Coronary artery (tissue), 2 donors: ENCODE measurements at regions not wholly inside any gene's neighbourhood (a gene's known extent, or its start where the extent isn't known, plus 50 kb on each side); places are given as distances from the start of the nearest gene placed in this dataset.
"Not testable (repeated sequence)": the region's sequence is repeated elsewhere in the genome, so short reads cannot be mapped to it uniquely, and the experiment has no call there.

Experiments used
- DNase-seq: peaks from one replicate; pipeline ENCODE4 v3.0.0-alpha.2; 2017; ENCODE audit warnings: low spot score
- H3K27ac ChIP-seq, 2 donors: fragments of 200-600 bp; sonication (generic); one replicate each; pipeline ENCODE4 v1.5.1; 2016 to 2019
- H3K4me3 ChIP-seq: fragments of 200-600 bp; sonication (generic); 2 replicates; pipeline ENCODE4 v1.5.1; 2016; ENCODE audit warnings: mild to moderate bottlenecking, moderate library complexity
- CTCF ChIP-seq: fragments of 200-600 bp; sonication (generic); IDR thresholded peaks from one replicate; pipeline ENCODE4 v1.5.1; 2019; ENCODE audit warnings: antibody characterized with exemption

- Histone ChIP-seq H3K27ac (no peak overlapping the region), H3K4me3 (no peak overlapping the region)
- no peak for DNase-seq
- no peak for TF ChIP-seq CTCF
Observed at GRCh38 chr9:87026204-87026603, 78.9 kb upstream of the GAS1 start.

GRCh38 chr9:87028836-87029235 is 81.5 kb upstream of the GAS1 start:
- not testable (repeated sequence) for H3K27ac ChIP-seq, DNase-seq, H3K4me3 ChIP-seq

GRCh38 chr9:87029905-87030304 is 82.6 kb upstream of the GAS1 start:
- TF ChIP-seq CTCF, result no peak
- Histone ChIP-seq H3K4me3 (no peak overlapping the region), H3K27ac (no peak overlapping the region)
- no peak for DNase-seq

GRCh38 chr9:87034841-87035240 is 87.5 kb upstream of the GAS1 start:
- no peak for DNase-seq
- H3K4me3 ChIP-seq, result no peak overlapping the region
- TF ChIP-seq CTCF, result no peak
- no peak overlapping the region for H3K27ac ChIP-seq

DNA sequence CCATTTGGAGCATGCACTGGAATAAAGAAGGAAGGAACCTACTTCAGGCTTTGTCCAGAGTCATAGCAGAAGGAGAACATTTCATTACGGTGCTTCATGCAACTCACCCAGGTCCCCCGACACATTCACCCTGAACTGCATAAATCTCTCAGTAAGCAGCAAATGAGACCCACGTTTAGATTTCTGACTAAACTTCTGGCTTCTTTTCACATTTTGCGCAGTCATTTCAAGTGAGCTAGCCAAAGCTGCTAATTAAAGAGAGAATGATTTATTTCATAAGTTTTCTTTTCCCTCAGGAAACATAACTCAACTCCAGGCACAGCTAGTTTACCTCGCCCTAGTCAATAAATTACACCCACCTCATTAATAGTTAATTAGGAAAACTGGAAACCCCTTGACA is 88.6 kb upstream of the GAS1 start:
- no peak overlapping the region for H3K27ac ChIP-seq
- no peak overlapping the region for H3K4me3 ChIP-seq
- no peak for TF ChIP-seq CTCF
- no peak for DNase-seq

- no peak overlapping the region for H3K4me3 ChIP-seq
- TF ChIP-seq CTCF, result no peak
- no peak overlapping the region for H3K27ac ChIP-seq
- no peak for DNase-seq
Observed at GRCh38 chr9:87036506-87036905, 89.2 kb upstream of the GAS1 start.

DNA sequence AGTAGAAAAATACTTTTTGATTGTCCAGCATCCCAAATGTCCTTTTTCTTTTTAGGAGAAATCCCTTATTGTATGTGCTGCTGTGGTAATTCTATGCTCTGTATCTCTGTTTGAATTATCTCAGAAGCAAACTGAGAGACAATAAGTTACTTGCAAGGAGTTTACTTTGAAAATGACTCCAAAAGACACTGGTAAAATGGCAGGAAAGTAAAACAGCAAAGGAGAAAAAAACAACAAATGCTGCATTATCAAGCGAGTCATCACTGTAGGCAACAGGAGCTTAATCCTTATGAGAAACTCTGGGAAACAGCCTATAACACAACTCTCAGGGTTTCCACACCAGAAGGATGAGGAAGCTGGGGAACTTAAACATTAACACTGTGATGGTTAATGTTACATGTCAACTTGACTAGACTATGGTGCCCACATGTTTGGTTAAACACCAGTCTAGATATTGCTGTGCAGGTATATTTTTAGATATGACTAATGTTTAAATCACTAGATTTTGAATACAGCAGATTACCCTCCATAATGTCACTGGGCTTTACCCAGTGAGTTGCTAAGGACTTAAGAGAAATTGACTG is 92.6 kb upstream of the GAS1 start:
- Histone ChIP-seq H3K4me3 (no peak overlapping the region), H3K27ac (no peak overlapping the region)
- TF ChIP-seq CTCF, result no peak
- DNase-seq, result no peak
